ENCODE measurements at regions not wholly inside any gene's neighbourhood (a gene's known extent, or its start where the extent isn't known, plus 50 kb on each side); places are given as distances from the start of the nearest gene placed in this dataset.

GRCh38 chr4:159677521-159677920 is 574.6 kb downstream of the RAPGEF2 start:
- no peak for TF ChIP-seq CTCF (IDR thresholded peaks at IDR 0.05)
- no peak for TF ChIP-seq POLR2AphosphoS5 (IDR thresholded peaks at IDR 0.05)
- TF ChIP-seq POLR2A (IDR thresholded peaks at IDR 0.05), result no peak

All from upper lobe of left lung (tissue), 4 donors.